Glutamatergic neuron (in vitro differentiated cells): ENCODE measurements at regions not wholly inside any gene's neighbourhood (a gene's known extent, or its start where the extent isn't known, plus 50 kb on each side); places are given as distances from the start of the nearest gene placed in this dataset.

Source experiments
- DNase-seq: peaks from one replicate; pipeline ENCODE4 v3.0.0; 2022
- H3K27ac Mint-ChIP-seq: one replicate; pipeline ENCODE4 v1.8.0; 2020; ENCODE audit warnings: mild to moderate bottlenecking, mixed read lengths, inconsistent platforms; ENCODE audit not compliant: unreplicated experiment
- H3K27me3 Mint-ChIP-seq: one replicate; pipeline ENCODE4 v1.8.0; 2020; ENCODE audit warnings: mild to moderate bottlenecking, moderate library complexity, mixed read lengths, inconsistent platforms; ENCODE audit not compliant: unreplicated experiment
- H3K36me3 Mint-ChIP-seq: one replicate; pipeline ENCODE4 v1.8.0; 2020; ENCODE audit warnings: mild to moderate bottlenecking, mixed read lengths, inconsistent platforms; ENCODE audit not compliant: unreplicated experiment
- H3K4me1 Mint-ChIP-seq: one replicate; pipeline ENCODE4 v1.8.0; 2020; ENCODE audit warnings: mild to moderate bottlenecking, low read depth, mixed read lengths, inconsistent platforms; ENCODE audit not compliant: unreplicated experiment
- H3K4me3 Mint-ChIP-seq: one replicate; pipeline ENCODE4 v1.8.0; 2020; ENCODE audit warnings: mild to moderate bottlenecking, mixed read lengths, inconsistent platforms; ENCODE audit not compliant: unreplicated experiment
- H3K9me3 Mint-ChIP-seq: one replicate; pipeline ENCODE4 v1.8.0; 2020; ENCODE audit warnings: mild to moderate bottlenecking, moderate library complexity, mixed read lengths, inconsistent platforms; ENCODE audit not compliant: unreplicated experiment
- TF ChIP-seq, protein P1 (sequence below): fragments of 200-600 bp; sonication (generic); IDR thresholded peaks from one replicate; pipeline ENCODE4 v1.5.0; 2021; ENCODE audit not compliant: partially characterized antibody, unreplicated experiment

DNA sequence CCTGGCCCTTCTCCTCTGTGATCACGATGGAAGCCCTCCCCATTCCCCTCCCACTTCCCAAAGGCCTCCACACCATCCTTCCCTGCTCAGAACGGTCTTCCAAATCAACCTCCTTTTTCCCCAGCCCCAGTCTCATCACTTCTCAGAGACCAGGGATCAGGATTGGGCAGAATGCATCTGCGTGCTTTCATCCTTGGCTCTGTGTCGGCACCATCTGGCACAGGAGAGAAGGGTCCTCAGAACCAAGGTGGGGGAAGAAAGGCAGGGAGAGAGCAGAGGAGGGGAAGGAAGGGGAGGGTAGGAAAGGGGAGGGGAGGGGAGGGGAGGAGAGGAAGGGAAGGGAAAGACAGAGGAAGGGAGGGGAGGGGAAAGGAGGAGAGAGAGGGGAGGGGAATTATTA, 52.4 kb upstream of the FICD start:
- TF ChIP-seq, protein P1, sequence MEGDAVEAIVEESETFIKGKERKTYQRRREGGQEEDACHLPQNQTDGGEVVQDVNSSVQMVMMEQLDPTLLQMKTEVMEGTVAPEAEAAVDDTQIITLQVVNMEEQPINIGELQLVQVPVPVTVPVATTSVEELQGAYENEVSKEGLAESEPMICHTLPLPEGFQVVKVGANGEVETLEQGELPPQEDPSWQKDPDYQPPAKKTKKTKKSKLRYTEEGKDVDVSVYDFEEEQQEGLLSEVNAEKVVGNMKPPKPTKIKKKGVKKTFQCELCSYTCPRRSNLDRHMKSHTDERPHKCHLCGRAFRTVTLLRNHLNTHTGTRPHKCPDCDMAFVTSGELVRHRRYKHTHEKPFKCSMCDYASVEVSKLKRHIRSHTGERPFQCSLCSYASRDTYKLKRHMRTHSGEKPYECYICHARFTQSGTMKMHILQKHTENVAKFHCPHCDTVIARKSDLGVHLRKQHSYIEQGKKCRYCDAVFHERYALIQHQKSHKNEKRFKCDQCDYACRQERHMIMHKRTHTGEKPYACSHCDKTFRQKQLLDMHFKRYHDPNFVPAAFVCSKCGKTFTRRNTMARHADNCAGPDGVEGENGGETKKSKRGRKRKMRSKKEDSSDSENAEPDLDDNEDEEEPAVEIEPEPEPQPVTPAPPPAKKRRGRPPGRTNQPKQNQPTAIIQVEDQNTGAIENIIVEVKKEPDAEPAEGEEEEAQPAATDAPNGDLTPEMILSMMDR = no peak
- Mint-ChIP-seq H3K4me3 (no peak overlapping the region), H3K36me3 (no peaks in the 10 kb centered on the region), H3K27me3 (peaks cover 2% of the 10 kb centered on the region), H3K9me3 (no peaks in the 10 kb centered on the region), H3K27ac (no peak overlapping the region), H3K4me1 (peaks cover 4% of the 10 kb centered on the region)
- DNase-seq = no peak

DNA sequence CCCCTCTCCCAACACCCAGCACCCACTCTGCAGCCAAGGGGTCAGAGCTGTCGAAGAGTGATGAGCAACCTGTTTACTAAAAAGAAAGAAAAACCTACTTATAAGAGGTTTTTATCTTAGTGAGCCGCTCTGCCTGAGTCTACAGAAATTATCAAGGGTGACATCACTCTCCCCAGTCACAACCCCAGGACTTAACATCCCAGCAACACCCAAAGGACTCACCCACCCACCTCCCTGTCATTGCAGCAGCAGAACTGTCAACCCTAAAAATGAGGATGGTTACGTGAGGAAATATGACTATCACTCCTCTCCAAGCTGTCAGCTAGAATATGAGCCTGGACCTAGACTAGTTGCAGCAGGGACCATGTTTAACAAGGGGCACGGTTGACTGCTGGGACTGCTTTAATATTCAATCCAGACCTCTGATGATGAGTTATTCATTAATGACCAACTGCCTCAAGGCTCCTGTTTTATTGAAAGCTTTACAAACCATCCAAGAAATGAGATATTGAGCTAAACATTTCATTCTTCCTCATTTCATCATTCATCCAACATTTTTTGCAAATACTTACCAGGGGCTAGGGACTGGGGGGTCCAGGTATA, 53.9 kb upstream of the FICD start:
- no peak overlapping the region for H3K4me3 Mint-ChIP-seq
- TF ChIP-seq, protein P1 = no peak
- H3K36me3 Mint-ChIP-seq = no peaks in the 10 kb centered on the region
- no peak for DNase-seq
- H3K27me3 Mint-ChIP-seq = peaks cover 2% of the 10 kb centered on the region
- peaks cover 4% of the 10 kb centered on the region for H3K4me1 Mint-ChIP-seq
- H3K27ac Mint-ChIP-seq = no peak overlapping the region
- no peaks in the 10 kb centered on the region for H3K9me3 Mint-ChIP-seq

DNA sequence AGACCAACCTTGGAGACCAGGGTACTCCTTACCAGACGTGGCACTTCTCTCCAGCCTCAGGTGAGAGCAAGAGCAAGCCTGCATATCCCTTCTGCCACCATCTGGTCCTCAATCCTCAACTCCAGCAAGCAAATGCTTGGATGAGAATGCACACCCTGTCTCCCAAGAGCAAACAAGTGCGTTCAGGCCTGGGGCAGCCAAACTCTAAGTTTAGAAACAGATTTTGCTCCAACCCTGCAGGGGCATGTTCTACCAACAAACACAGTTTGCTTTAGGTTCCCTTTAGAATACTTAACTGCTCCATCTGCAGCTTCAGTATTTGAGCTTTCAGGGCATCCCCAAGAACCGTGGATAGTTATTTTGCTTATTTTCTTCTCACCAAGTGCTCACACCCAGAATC, 55.9 kb upstream of the FICD start:
- TF ChIP-seq, protein P1 = no peak
- no peak overlapping the region for H3K27ac Mint-ChIP-seq
- no peaks in the 10 kb centered on the region for H3K27me3 Mint-ChIP-seq
- DNase-seq = no peak
- H3K4me1 Mint-ChIP-seq = no peaks in the 10 kb centered on the region
- H3K9me3 Mint-ChIP-seq = no peaks in the 10 kb centered on the region
- H3K4me3 Mint-ChIP-seq = no peak overlapping the region
- no peaks in the 10 kb centered on the region for H3K36me3 Mint-ChIP-seq

DNA sequence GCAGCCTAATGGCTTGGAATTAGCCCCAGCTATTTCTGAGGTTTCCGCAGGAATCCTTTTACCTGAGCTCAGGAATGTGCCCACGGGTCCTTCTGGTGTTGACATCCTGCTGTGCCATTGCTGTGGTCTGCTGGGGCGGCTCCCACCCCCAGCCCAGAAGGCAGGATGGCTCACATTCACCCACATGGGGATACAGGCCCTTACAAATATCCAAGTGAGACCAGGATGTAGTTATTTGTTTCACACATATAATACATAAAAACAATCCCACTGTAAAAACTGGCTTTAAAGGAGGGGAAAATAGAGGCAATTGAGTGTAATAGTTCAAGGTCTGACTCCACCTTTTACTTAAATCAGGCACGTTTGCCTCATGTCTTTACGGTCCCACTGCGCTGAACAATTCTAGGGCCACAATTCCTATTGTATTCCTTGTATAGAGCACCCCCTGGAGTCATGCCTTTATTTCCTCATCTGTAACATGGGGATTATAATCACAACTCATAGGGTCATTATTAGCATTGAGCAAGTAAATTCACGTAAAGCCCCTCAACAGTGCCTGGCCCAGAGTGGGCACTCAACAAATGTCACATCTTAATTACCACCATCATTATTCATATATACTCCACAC, 57.2 kb upstream of the FICD start:
- H3K9me3 Mint-ChIP-seq = no peaks in the 10 kb centered on the region
- no peak overlapping the region for H3K4me3 Mint-ChIP-seq
- H3K27me3 Mint-ChIP-seq = no peaks in the 10 kb centered on the region
- H3K4me1 Mint-ChIP-seq = no peaks in the 10 kb centered on the region
- no peaks in the 10 kb centered on the region for H3K36me3 Mint-ChIP-seq
- TF ChIP-seq, protein P1 = no peak
- H3K27ac Mint-ChIP-seq = no peak overlapping the region
- DNase-seq = no peak

DNA sequence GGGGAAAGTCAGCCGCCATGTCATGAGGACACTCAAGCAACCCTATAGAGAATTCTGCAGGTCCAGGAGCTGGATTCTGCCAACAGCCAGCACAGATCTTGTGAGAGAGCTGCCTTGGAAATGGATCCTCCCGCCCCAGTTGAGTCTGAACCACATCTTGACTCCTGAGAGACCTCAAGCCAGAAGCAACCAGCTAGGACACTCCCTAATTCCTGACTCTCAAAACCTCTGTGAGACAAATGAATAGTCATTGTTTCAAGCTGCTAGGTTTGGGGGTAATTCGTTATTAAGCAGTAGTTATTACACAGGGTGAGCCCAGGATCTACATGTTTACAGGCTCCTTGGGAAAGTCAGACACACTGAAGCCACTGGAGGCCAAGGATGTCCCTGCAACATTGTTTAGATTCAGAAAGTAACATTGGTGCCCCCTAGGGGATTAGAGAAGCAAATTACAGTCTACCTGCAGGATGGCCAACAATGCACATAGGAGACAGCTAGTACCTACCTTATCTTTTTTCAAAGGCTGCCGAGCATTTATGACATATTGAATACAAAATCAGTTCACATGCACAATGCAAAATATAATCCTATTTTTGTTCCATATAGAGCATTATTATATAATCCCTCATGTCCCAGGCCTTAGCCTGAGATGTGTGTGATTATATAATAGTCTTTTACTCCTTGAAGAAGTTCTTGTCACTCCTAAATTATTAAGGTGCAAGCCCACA, 57.9 kb upstream of the FICD start:
- no peak overlapping the region for H3K27ac Mint-ChIP-seq
- no peaks in the 10 kb centered on the region for H3K4me1 Mint-ChIP-seq
- TF ChIP-seq, protein P1 = peak; percentile 68
- no peak for DNase-seq
- H3K9me3 Mint-ChIP-seq = no peaks in the 10 kb centered on the region
- H3K27me3 Mint-ChIP-seq = no peaks in the 10 kb centered on the region
- H3K36me3 Mint-ChIP-seq = no peaks in the 10 kb centered on the region
- H3K4me3 Mint-ChIP-seq = no peak overlapping the region
